ENCODE measurements at regions not wholly inside any gene's neighbourhood (a gene's known extent, or its start where the extent isn't known, plus 50 kb on each side); places are given as distances from the start of the nearest gene placed in this dataset.

GRCh38 chr2:120785228-120785966 lies 49.7 kb downstream of the GLI2 start:
- no peak for FAIRE-seq

GRCh38 chr2:120786038-120786960 lies 50.6 kb downstream of the GLI2 start:
- FAIRE-seq, result no peak

GRCh38 chr2:120787111-120787821 lies 51.6 kb downstream of the GLI2 start:
- no peak for FAIRE-seq

GRCh38 chr2:120787822-120788700 lies 52.4 kb downstream of the GLI2 start:
- FAIRE-seq, result no peak

- FAIRE-seq, result no peak
These were observed 55.7 kb downstream of the GLI2 start for GRCh38 chr2:120791243-120791961.

- FAIRE-seq, result no peak
These were observed 56.3 kb downstream of the GLI2 start for GRCh38 chr2:120791962-120792297.

GRCh38 chr2:120793682-120794403 lies 58.2 kb downstream of the GLI2 start:
- FAIRE-seq, result no peak

- no peak for FAIRE-seq
These were observed 59.0 kb downstream of the GLI2 start for GRCh38 chr2:120794716-120795115.

- FAIRE-seq, result no peak
These were observed 60.4 kb downstream of the GLI2 start for GRCh38 chr2:120796094-120796493.

GRCh38 chr2:120797421-120798221 lies 62.0 kb downstream of the GLI2 start:
- FAIRE-seq, result no peak

GRCh38 chr2:120798567-120799247 lies 63.0 kb downstream of the GLI2 start:
- no peak for FAIRE-seq

GRCh38 chr2:120802158-120802557 lies 66.5 kb downstream of the GLI2 start:
- no peak for FAIRE-seq

- no peak for FAIRE-seq
These were observed 67.3 kb downstream of the GLI2 start for GRCh38 chr2:120802867-120803484.

- no peak for FAIRE-seq
These were observed 68.2 kb downstream of the GLI2 start for GRCh38 chr2:120803764-120804335.

GRCh38 chr2:120804459-120804858 lies 68.8 kb downstream of the GLI2 start:
- no peak for FAIRE-seq

GRCh38 chr2:120805011-120805410 lies 69.3 kb downstream of the GLI2 start:
- no peak for FAIRE-seq

GRCh38 chr2:120805602-120806001 lies 69.9 kb downstream of the GLI2 start:
- FAIRE-seq, result no peak

- FAIRE-seq, result no peak
These were observed 72.1 kb downstream of the GLI2 start for GRCh38 chr2:120807751-120808150.

GRCh38 chr2:120809151-120809550 lies 73.5 kb downstream of the GLI2 start:
- no peak for FAIRE-seq

Data from G401.6 (cell line).